Endodermal cell (in vitro differentiated cells): ENCODE measurements at regions not wholly inside any gene's neighbourhood (a gene's known extent, or its start where the extent isn't known, plus 50 kb on each side); places are given as distances from the start of the nearest gene placed in this dataset.

Experiments
- DNase-seq: peaks from one replicate; pipeline ENCODE4 v3.0.0-alpha.2; 2017
- H3K27ac ChIP-seq: 2 replicates; pipeline ENCODE4 v1.5.1; 2013; ENCODE audit warnings: mild to moderate bottlenecking, low read depth, low read length, moderate library complexity
- H3K27me3 ChIP-seq: 2 replicates; pipeline ENCODE4 v1.6.1; 2013; ENCODE audit warnings: mild to moderate bottlenecking, low read length, moderate library complexity; ENCODE audit not compliant: insufficient read depth, control insufficient read depth, poor library complexity, severe bottlenecking
- H3K36me3 ChIP-seq: 2 replicates; pipeline ENCODE4 v1.7.0; 2013; ENCODE audit warnings: mild to moderate bottlenecking, low read length, moderate library complexity; ENCODE audit not compliant: control insufficient read depth, insufficient read depth
- H3K4me1 ChIP-seq: one replicate; pipeline ENCODE4 v1.7.0; 2013; ENCODE audit warnings: low read length; ENCODE audit not compliant: control insufficient read depth, insufficient read depth
- H3K4me3 ChIP-seq: 2 replicates; pipeline ENCODE4 v1.5.1; 2013; ENCODE audit warnings: mild to moderate bottlenecking, low read length, moderate library complexity
- H3K9ac ChIP-seq: 2 replicates; pipeline ENCODE4 v1.6.1; 2013; ENCODE audit warnings: mild to moderate bottlenecking, low read length, moderate library complexity; ENCODE audit not compliant: poor library complexity, severe bottlenecking; ENCODE audit errors: extremely low read depth
- H3K9me3 ChIP-seq: 2 replicates; pipeline ENCODE4 v1.6.1; 2013; ENCODE audit warnings: mild to moderate bottlenecking, low read length, moderate library complexity; ENCODE audit not compliant: control insufficient read depth
- H3K27ac Mint-ChIP-seq: 2 replicates; pipeline ENCODE4 v1.8.0; 2020; ENCODE audit warnings: mixed read lengths
- H3K27me3 Mint-ChIP-seq: 2 replicates; pipeline ENCODE4 v1.8.0; 2021; ENCODE audit warnings: mild to moderate bottlenecking, mixed read lengths; ENCODE audit not compliant: insufficient read depth
- H3K36me3 Mint-ChIP-seq: 2 replicates; pipeline ENCODE4 v1.8.0; 2020; ENCODE audit warnings: low read depth, mixed read lengths
- H3K4me1 Mint-ChIP-seq: 2 replicates; pipeline ENCODE4 v1.8.0; 2020; ENCODE audit warnings: mixed read lengths
- H3K4me3 Mint-ChIP-seq: 2 replicates; pipeline ENCODE4 v1.8.0; 2020; ENCODE audit warnings: mild to moderate bottlenecking, moderate library complexity, mixed read lengths
- H3K9me3 Mint-ChIP-seq: 2 replicates; pipeline ENCODE4 v1.8.0; 2020; ENCODE audit warnings: mild to moderate bottlenecking, mixed read lengths
- WGBS, 2 experiments: methylation state at CpG; one replicate each; pipeline versions ENCODE4 v1.1.5 to v1.1.7; 2013; ENCODE audit warnings: missing lambda C conversion rate in 2 of 2, mixed read lengths in 1 of 2; ENCODE audit not compliant: insufficient coverage in 1 of 2, insufficient read length in 1 of 2; 5-methylcytosine and 5-hydroxymethylcytosine counted together
- TF ChIP-seq, protein P1 (sequence below): fragments of 200-600 bp; sonication (generic); conservative IDR thresholded peaks from 2 replicates; pipeline ENCODE4 v1.5.0; 2021; ENCODE audit warnings: antibody characterized with exemption, mild to moderate bottlenecking

DNA sequence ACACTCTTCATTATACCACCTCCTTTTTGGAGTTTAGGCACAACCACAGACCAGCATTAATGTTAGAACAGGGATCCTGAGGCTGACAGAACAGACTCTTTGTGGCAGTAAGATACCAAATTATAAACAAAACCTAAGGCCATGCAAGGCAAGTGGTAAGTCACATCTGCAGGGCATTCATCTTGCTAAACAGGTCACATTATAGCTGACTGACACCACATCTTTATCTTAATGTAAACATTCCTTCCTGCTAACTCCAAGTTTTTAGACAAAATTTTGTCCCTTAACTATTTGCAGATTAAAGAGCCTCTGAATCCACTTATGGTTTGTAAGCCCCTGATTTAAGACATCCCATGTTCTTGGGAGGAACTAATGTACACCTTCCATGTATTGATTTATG, 500.6 kb downstream of the PYDC2 start:
- H3K4me1 Mint-ChIP-seq, result peaks cover 45% of the 10 kb centered on the region
- Histone ChIP-seq H3K9ac (no peak overlapping the region), H3K4me3 (no peak overlapping the region), H3K36me3 (no peaks in the 10 kb centered on the region), H3K4me1 (peaks cover 11% of the 10 kb centered on the region), H3K27ac (no peak overlapping the region), H3K9me3 (no peaks in the 10 kb centered on the region), H3K27me3 (no peaks in the 10 kb centered on the region)
- no peaks in the 10 kb centered on the region for H3K27me3 Mint-ChIP-seq
- peak overlapping the region; percentile 93 for H3K27ac Mint-ChIP-seq
- DNase-seq, result no peak
- TF ChIP-seq, protein P1, sequence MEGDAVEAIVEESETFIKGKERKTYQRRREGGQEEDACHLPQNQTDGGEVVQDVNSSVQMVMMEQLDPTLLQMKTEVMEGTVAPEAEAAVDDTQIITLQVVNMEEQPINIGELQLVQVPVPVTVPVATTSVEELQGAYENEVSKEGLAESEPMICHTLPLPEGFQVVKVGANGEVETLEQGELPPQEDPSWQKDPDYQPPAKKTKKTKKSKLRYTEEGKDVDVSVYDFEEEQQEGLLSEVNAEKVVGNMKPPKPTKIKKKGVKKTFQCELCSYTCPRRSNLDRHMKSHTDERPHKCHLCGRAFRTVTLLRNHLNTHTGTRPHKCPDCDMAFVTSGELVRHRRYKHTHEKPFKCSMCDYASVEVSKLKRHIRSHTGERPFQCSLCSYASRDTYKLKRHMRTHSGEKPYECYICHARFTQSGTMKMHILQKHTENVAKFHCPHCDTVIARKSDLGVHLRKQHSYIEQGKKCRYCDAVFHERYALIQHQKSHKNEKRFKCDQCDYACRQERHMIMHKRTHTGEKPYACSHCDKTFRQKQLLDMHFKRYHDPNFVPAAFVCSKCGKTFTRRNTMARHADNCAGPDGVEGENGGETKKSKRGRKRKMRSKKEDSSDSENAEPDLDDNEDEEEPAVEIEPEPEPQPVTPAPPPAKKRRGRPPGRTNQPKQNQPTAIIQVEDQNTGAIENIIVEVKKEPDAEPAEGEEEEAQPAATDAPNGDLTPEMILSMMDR, result no peak
- H3K36me3 Mint-ChIP-seq, result peaks cover 2% of the 10 kb centered on the region
- no peak overlapping the region for H3K4me3 Mint-ChIP-seq
- peaks cover 2% of the 10 kb centered on the region for H3K9me3 Mint-ChIP-seq

DNA sequence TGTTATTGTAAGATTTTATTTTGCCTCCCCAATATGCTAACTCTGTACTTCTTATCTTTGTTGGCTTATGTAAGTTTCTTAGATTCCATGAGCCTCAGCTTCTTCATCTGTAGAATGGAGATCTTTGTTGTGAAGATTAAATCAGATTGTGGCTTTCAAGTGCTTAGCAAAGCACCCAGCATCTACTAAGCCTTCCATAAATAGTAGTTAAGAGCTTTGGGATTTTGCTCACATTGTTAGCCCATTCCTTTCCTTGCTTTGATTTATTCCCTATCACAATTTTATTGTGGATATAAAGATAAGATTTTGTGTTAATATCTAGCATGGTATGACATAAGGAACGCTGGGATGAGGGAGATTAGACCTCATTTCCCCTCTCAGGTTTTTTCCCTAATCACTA, 501.4 kb downstream of the PYDC2 start:
- peaks cover 45% of the 10 kb centered on the region for H3K4me1 Mint-ChIP-seq
- peak overlapping the region; percentile 84 for H3K27ac Mint-ChIP-seq
- no peak overlapping the region for H3K4me3 Mint-ChIP-seq

DNA sequence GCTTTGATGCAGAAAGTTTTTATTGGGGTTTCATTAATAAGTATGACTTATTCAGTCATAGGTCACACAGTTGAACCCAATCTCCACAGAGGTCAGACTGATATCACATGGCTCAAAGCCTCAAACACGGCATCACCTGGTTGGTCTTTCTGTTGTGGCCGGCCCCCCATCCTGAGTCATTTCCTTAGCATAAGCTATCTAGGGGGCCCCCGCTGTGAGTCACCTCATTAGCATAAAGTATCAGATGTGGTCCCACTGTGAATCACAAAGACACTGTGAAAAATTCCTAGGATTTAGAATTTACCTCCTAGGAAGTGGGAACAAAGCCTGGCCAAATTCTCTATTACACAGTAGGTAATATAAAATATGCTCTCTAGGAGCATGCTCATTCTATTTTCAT, 502.2 kb downstream of the PYDC2 start:
- Histone ChIP-seq H3K27ac (no peak overlapping the region), H3K27me3 (no peaks in the 10 kb centered on the region), H3K4me3 (no peak overlapping the region), H3K9me3 (no peaks in the 10 kb centered on the region), H3K36me3 (no peaks in the 10 kb centered on the region), H3K9ac (no peak overlapping the region), H3K4me1 (peaks cover 11% of the 10 kb centered on the region)
- 6 to 11% methylated on average over 2 to 3 of the region's 3 CpGs for WGBS, 2 experiments
- Mint-ChIP-seq H3K4me3 (no peak overlapping the region), H3K27me3 (no peaks in the 10 kb centered on the region), H3K27ac (peak overlapping the region; percentile 85), H3K36me3 (peaks cover 2% of the 10 kb centered on the region), H3K4me1 (peaks cover 51% of the 10 kb centered on the region), H3K9me3 (peaks cover 2% of the 10 kb centered on the region)
- peak; percentile 92 for DNase-seq
- TF ChIP-seq, protein P1, result no peak

More for the DNA sequence above, 501.4 kb downstream of the PYDC2 start:
- no peaks in the 10 kb centered on the region for H3K27me3 ChIP-seq
- H3K36me3 ChIP-seq, result no peaks in the 10 kb centered on the region
- DNase-seq, result no peak
- no peak overlapping the region for H3K9ac ChIP-seq
- H3K9me3 ChIP-seq, result no peaks in the 10 kb centered on the region
- Mint-ChIP-seq H3K9me3 (peaks cover 2% of the 10 kb centered on the region), H3K36me3 (peaks cover 2% of the 10 kb centered on the region), H3K27me3 (no peaks in the 10 kb centered on the region)
- H3K4me1 ChIP-seq, result peaks cover 11% of the 10 kb centered on the region
- no peak overlapping the region for H3K27ac ChIP-seq
- TF ChIP-seq, protein P1, result no peak
- no peak overlapping the region for H3K4me3 ChIP-seq
- WGBS, 2 experiments, result 20% methylated on average over 1 of the region's 1 CpG; no CpG with 5 or more reads in 1 of the 2 experiments
